ENCODE measurements at regions not wholly inside any gene's neighbourhood (a gene's known extent, or its start where the extent isn't known, plus 50 kb on each side); places are given as distances from the start of the nearest gene placed in this dataset.

- H3K9me3 Mint-ChIP-seq (ENCODE audit: low read depth) = no peaks in the 10 kb centered on the region
- H3K27ac Mint-ChIP-seq (ENCODE audit: unreplicated experiment) = no peak overlapping the region
- H3K27me3 Mint-ChIP-seq (ENCODE audit: low read depth) = no peaks in the 10 kb centered on the region
- peaks cover 13% of the 10 kb centered on the region for H3K4me1 Mint-ChIP-seq (ENCODE audit: low read depth)
- TF ChIP-seq CTCF (IDR thresholded peaks at IDR 0.05) = no peak
- no peak overlapping the region for H3K4me3 Mint-ChIP-seq (ENCODE audit: unreplicated experiment)
- no peak for DNase-seq (ENCODE audit: low spot score)
- H3K36me3 Mint-ChIP-seq (ENCODE audit: low read depth) = no peaks in the 10 kb centered on the region
These were observed 149.8 kb upstream of the RASGEF1B start for GRCh38 chr4:81621490-81621889.

GRCh38 chr4:81620442-81620841 lies 148.7 kb upstream of the RASGEF1B start:
- no peak for TF ChIP-seq CTCF (IDR thresholded peaks at IDR 0.05)
- Mint-ChIP-seq H3K27ac (ENCODE audit: unreplicated experiment) (no peak overlapping the region), H3K4me1 (ENCODE audit: low read depth) (peaks cover 6% of the 10 kb centered on the region), H3K9me3 (ENCODE audit: low read depth) (no peaks in the 10 kb centered on the region), H3K4me3 (ENCODE audit: unreplicated experiment) (no peak overlapping the region), H3K27me3 (ENCODE audit: low read depth) (no peaks in the 10 kb centered on the region), H3K36me3 (ENCODE audit: low read depth) (no peaks in the 10 kb centered on the region)
- DNase-seq (ENCODE audit: low spot score) = no peak

GRCh38 chr4:81617545-81617944 lies 145.8 kb upstream of the RASGEF1B start:
- no peak for TF ChIP-seq CTCF (IDR thresholded peaks at IDR 0.05)
- no peaks in the 10 kb centered on the region for H3K4me1 Mint-ChIP-seq (ENCODE audit: low read depth)
- no peak overlapping the region for H3K4me3 Mint-ChIP-seq (ENCODE audit: unreplicated experiment)

GRCh38 chr4:81611221-81611620 lies 139.5 kb upstream of the RASGEF1B start:
- Mint-ChIP-seq H3K4me3 (ENCODE audit: unreplicated experiment) (no peak overlapping the region), H3K27me3 (ENCODE audit: low read depth) (no peaks in the 10 kb centered on the region), H3K27ac (ENCODE audit: unreplicated experiment) (no peak overlapping the region), H3K4me1 (ENCODE audit: low read depth) (peaks cover 14% of the 10 kb centered on the region), H3K36me3 (ENCODE audit: low read depth) (no peaks in the 10 kb centered on the region), H3K9me3 (ENCODE audit: low read depth) (peaks cover 3% of the 10 kb centered on the region)
- DNase-seq (ENCODE audit: low spot score) = no peak
- no peak for TF ChIP-seq CTCF (IDR thresholded peaks at IDR 0.05)

More at GRCh38 chr4:81617545-81617944, 145.8 kb upstream of the RASGEF1B start:
- no peak overlapping the region for H3K27ac Mint-ChIP-seq (ENCODE audit: unreplicated experiment)
- H3K27me3 Mint-ChIP-seq (ENCODE audit: low read depth) = no peaks in the 10 kb centered on the region
- no peaks in the 10 kb centered on the region for H3K36me3 Mint-ChIP-seq (ENCODE audit: low read depth)
- DNase-seq (ENCODE audit: low spot score) = no peak
- no peaks in the 10 kb centered on the region for H3K9me3 Mint-ChIP-seq (ENCODE audit: low read depth)

GRCh38 chr4:81609844-81610243 lies 138.1 kb upstream of the RASGEF1B start:
- H3K4me3 Mint-ChIP-seq (ENCODE audit: unreplicated experiment) = no peak overlapping the region
- peaks cover 3% of the 10 kb centered on the region for H3K9me3 Mint-ChIP-seq (ENCODE audit: low read depth)
- peaks cover 19% of the 10 kb centered on the region for H3K4me1 Mint-ChIP-seq (ENCODE audit: low read depth)
- no peak for TF ChIP-seq CTCF (IDR thresholded peaks at IDR 0.05)
- H3K27me3 Mint-ChIP-seq (ENCODE audit: low read depth) = no peaks in the 10 kb centered on the region
- DNase-seq (ENCODE audit: low spot score) = no peak
- no peak overlapping the region for H3K27ac Mint-ChIP-seq (ENCODE audit: unreplicated experiment)
- H3K36me3 Mint-ChIP-seq (ENCODE audit: low read depth) = no peaks in the 10 kb centered on the region

All from chondrocyte (in vitro differentiated cells).